Fibroblast of lung (primary cell): ENCODE measurements at regions not wholly inside any gene's neighbourhood (a gene's known extent, or its start where the extent isn't known, plus 50 kb on each side); places are given as distances from the start of the nearest gene placed in this dataset.

Source experiments
- DNase-seq, 2 donors: peaks; one replicate each; pipeline versions ENCODE4 v3.0.0 to v3.0.0-alpha.2; 2010; ENCODE audit warnings: low read depth in 2 of 2
- H2AFZ ChIP-seq: 2 replicates; pipeline ENCODE4 v1.5.1; 2012; ENCODE audit warnings: low read length, control low read depth, inconsistent platforms
- H3K27ac ChIP-seq: 2 replicates; pipeline ENCODE4 v1.5.1; 2011; ENCODE audit warnings: low read length, control low read depth; ENCODE audit not compliant: insufficient read depth
- H3K27me3 ChIP-seq: 2 replicates; pipeline ENCODE4 v1.5.1; 2011; ENCODE audit warnings: mild to moderate bottlenecking, low read length; ENCODE audit not compliant: control insufficient read depth, insufficient read depth
- H3K36me3 ChIP-seq: 2 replicates; pipeline ENCODE4 v1.5.1; 2011; ENCODE audit warnings: low read length; ENCODE audit not compliant: control insufficient read depth, insufficient read depth
- H3K4me1 ChIP-seq: 2 replicates; pipeline ENCODE4 v1.5.1; 2011; ENCODE audit warnings: low read length; ENCODE audit not compliant: control insufficient read depth, insufficient read depth; ENCODE audit errors: extremely low read depth
- H3K4me2 ChIP-seq: 2 replicates; pipeline ENCODE4 v1.5.1; 2011; ENCODE audit warnings: low read length, control low read depth; ENCODE audit not compliant: insufficient read depth; ENCODE audit errors: extremely low read depth
- H3K4me3 ChIP-seq, 4 experiments: fragments of 200-600 bp in 1 of 4; sonication (generic) in 1 of 4; replicated peaks in 1 of 4; 2 replicates each; pipeline ENCODE4 v1.5.1; 2011 to 2016; ENCODE audit warnings: low read length in 4 of 4, low read depth in 3 of 4, mild to moderate bottlenecking in 3 of 4, control low read depth in 2 of 4, inconsistent platforms in 1 of 4, mixed read lengths in 1 of 4; ENCODE audit not compliant: insufficient read depth in 1 of 4; ENCODE audit errors: control extremely low read depth in 1 of 4
- H3K79me2 ChIP-seq: 2 replicates; pipeline ENCODE4 v1.5.1; 2012; ENCODE audit warnings: mild to moderate bottlenecking, low read length, inconsistent platforms; ENCODE audit not compliant: control insufficient read depth, insufficient read depth
- H3K9ac ChIP-seq: 2 replicates; pipeline ENCODE4 v1.5.1; 2011; ENCODE audit warnings: mild to moderate bottlenecking, low read length, control low read depth; ENCODE audit not compliant: insufficient read depth
- H3K9me3 ChIP-seq: 2 replicates; pipeline ENCODE4 v1.5.1; 2012; ENCODE audit warnings: low read depth, low read length; ENCODE audit not compliant: control insufficient read depth, insufficient read depth
- H4K20me1 ChIP-seq: 2 replicates; pipeline ENCODE4 v1.5.1; 2011; ENCODE audit warnings: low read length; ENCODE audit not compliant: control insufficient read depth, insufficient read depth; ENCODE audit errors: extremely low read depth
- CTCF ChIP-seq, 2 donors: IDR thresholded peaks in 1 of 2; conservative IDR thresholded peaks in 1 of 2; 1 replicate in 1 of 2; 2 replicates in 1 of 2; pipeline ENCODE4 v1.5.1; 2011 to 2012; ENCODE audit warnings: low read length in 2 of 2, control low read depth in 1 of 2, inconsistent platforms in 1 of 2, low read depth in 1 of 2, mild to moderate bottlenecking in 1 of 2
- EZH2 ChIP-seq: IDR thresholded peaks from 2 replicates; pipeline ENCODE4 v1.5.1; 2012; ENCODE audit warnings: low read length, control low read depth, mild to moderate bottlenecking; ENCODE audit errors: missing control alignments

DNA sequence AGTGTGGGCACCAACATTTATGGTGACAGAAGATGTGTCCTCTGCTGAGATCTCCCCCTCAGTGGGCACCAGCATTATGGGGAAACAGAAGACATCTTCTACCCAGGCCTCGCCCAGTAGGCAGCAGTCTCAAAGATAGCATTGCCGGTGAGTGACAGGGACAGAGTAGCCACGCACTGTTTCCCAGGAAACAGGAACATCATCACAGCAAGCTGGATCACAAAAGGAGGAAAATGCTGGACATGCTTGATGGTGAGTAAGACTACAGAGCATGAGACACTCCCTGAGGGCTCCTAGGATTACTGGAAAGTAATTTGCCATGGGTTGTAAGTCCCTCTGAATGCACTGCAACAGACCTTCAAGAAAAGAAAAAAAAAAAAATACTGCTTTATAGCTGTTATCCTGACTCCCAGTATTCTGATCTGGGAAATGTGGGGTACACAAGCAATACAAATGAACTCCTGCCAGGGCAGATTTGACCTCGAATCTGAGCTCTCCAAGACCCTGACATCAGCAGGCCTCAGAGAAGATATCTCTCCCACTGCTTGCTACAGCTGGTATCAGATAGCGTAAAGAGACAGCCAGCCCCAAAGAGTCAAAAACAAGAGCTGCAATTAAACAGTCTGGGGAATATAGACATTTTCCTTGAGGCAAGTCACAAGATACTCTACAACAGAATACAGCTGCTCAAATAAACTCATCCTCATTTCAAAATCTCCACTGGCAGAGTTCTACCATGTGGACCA is 180.4 kb downstream of the RBM26 start:
- no peaks in the 10 kb centered on the region for H3K9me3 ChIP-seq
- no peaks in the 10 kb centered on the region for H4K20me1 ChIP-seq
- H3K79me2 ChIP-seq = no peaks in the 10 kb centered on the region
- H3K27ac ChIP-seq = no peak overlapping the region
- H3K4me3 ChIP-seq = no peak overlapping the region
- no peak overlapping the region for H3K9ac ChIP-seq
- no peaks in the 10 kb centered on the region for H3K4me1 ChIP-seq
- H3K27me3 ChIP-seq = no peaks in the 10 kb centered on the region
- no peak for DNase-seq
- TF ChIP-seq EZH2 (no peak), CTCF (conservative IDR thresholded peaks at IDR 0.05 in 1 of 2, IDR thresholded peaks at IDR 0.05 in 1 of 2; ENCODE audit: low read depth in 1 of 2, low read length in 2 of 2) (no peak)
- H2AFZ ChIP-seq = no peak overlapping the region
- no peaks in the 10 kb centered on the region for H3K36me3 ChIP-seq
- H3K4me2 ChIP-seq = no peak overlapping the region

GRCh38 chr13:79222427-79223205 is 183.4 kb downstream of the RBM26 start:
- no peaks in the 10 kb centered on the region for H3K79me2 ChIP-seq
- no peaks in the 10 kb centered on the region for H3K4me1 ChIP-seq
- H3K9ac ChIP-seq = no peak overlapping the region
- no peaks in the 10 kb centered on the region for H4K20me1 ChIP-seq
- H3K27ac ChIP-seq = no peak overlapping the region
- H2AFZ ChIP-seq = no peak overlapping the region
- no peaks in the 10 kb centered on the region for H3K9me3 ChIP-seq
- no peaks in the 10 kb centered on the region for H3K36me3 ChIP-seq
- TF ChIP-seq EZH2 (no peak), CTCF (conservative IDR thresholded peaks at IDR 0.05 in 1 of 2, IDR thresholded peaks at IDR 0.05 in 1 of 2; ENCODE audit: low read depth in 1 of 2, low read length in 2 of 2) (no peak)
- no peaks in the 10 kb centered on the region for H3K27me3 ChIP-seq
- no peak for DNase-seq
- H3K4me3 ChIP-seq = no peak overlapping the region
- H3K4me2 ChIP-seq = no peak overlapping the region

DNA sequence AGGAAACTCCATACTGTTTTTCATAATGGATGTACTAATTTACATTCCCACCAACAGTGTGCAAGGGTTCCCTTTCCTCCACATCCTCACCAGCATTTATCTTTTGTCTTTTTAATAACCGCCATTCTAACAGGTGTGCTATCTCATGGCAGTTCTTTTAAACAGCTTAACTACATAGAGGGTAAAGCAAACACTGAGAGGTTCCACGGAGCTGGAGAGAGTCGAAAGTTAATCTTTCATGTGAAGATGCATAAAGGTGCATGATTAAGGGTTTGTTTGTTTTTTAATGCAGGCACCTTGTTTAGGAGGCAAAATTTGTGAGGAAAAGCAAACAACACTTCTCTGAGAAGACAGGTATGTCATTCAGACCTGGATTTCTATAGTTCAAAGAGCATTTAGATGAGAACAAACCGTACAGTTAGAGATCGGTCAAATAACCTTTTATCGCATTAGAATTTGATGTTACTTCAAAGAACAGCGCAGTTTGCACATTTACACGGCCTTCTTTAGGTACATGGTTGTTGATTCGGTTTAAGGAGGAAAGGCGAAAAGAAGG is 193.9 kb downstream of the RBM26 start:
- Histone ChIP-seq H3K9me3 (no peaks in the 10 kb centered on the region), H3K27ac (no peak overlapping the region), H3K4me3 (no peak overlapping the region), H4K20me1 (no peaks in the 10 kb centered on the region), H2AFZ (no peak overlapping the region), H3K9ac (no peak overlapping the region), H3K79me2 (no peaks in the 10 kb centered on the region), H3K27me3 (no peaks in the 10 kb centered on the region), H3K4me1 (no peaks in the 10 kb centered on the region), H3K4me2 (no peak overlapping the region), H3K36me3 (no peaks in the 10 kb centered on the region)
- DNase-seq = no peak
- no peak for TF ChIP-seq CTCF (conservative IDR thresholded peaks at IDR 0.05 in 1 of 2, IDR thresholded peaks at IDR 0.05 in 1 of 2; ENCODE audit: low read depth in 1 of 2, low read length in 2 of 2)
- no peak for TF ChIP-seq EZH2
